CD4-positive, alpha-beta T cell treated with Interleukin-1 beta for 1 hour (primary cell): ENCODE measurements at regions not wholly inside any gene's neighbourhood (a gene's known extent, or its start where the extent isn't known, plus 50 kb on each side); places are given as distances from the start of the nearest gene placed in this dataset.
"Not testable (repeated sequence)": the region's sequence is repeated elsewhere in the genome, so short reads cannot be mapped to it uniquely, and the experiment has no call there.

Experiments used
- DNase-seq, 2 donors: peaks; one replicate each; pipeline ENCODE4 v3.0.0-alpha.2; 2020 to 2022

DNA sequence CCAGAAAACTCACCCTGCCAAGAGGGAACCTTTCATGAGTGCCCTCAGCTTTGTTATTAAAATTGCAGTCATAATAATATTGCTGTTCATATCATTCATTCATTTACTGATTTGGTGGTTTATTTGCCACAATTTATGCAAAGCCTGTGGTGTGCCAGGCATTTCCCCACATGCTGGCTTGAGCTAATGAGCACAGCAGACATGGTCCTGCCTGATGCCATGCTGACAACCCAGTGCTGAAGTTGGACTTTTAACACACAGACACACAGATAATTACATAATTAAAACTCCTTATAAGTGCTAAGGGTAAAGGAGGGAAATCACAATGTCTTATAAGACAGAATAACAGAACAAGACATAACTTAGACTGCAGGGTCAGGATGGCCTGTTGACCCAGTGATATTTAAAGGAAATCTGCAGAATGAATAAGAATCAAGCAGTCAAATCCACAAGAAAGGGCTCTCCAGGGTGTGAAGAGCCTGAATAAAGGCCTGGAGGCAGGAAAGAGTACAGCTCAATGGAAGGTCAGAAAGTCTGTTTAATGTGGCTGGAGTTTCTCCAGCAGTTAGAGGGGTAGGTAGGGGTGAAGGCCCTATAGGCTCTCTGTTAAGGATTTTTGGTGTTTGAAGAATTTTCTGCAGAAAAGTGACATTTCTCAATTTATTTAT lies 196.9 kb upstream of the CDH11 start:
- DNase-seq = no peak

DNA sequence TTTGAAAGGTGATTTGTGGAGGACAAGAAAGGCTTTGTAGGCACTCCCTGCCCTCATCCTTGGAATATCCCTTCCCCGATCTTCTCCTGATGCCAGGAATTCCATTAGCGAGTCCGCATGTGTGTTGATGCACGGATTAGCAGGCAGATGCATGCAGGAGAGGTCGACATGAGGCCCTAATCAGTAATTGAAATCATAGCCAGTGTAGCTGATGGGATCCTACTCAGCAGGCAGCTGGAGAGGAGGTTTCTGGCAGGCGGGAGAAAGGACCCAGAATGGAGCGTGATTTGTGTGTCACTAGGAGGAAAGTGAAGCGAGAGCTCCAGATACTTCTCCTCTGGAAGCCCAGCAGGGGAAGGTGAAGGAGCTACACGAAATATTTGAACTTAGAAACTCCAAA lies 196.3 kb upstream of the CDH11 start:
- DNase-seq = no peak

DNA sequence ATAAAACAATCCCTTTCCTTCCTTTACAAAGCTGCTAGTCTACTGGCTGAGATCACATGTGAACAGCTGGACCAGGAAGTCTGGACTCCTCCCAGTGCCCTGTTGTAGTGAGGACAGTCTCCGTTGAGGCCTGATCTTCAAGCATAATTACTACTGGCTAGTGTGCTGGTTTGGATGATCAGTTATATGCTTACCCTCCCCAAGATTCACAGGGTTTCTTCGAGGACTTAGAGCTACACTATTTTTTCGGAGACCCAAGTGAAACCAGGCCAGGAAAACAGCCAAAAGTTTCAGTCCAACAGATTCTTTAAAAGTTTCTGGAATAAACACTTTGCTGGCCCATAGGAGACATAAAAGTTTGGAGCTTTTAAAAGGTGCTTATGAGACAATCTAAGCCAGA lies 194.9 kb upstream of the CDH11 start:
- no peak for DNase-seq

DNA sequence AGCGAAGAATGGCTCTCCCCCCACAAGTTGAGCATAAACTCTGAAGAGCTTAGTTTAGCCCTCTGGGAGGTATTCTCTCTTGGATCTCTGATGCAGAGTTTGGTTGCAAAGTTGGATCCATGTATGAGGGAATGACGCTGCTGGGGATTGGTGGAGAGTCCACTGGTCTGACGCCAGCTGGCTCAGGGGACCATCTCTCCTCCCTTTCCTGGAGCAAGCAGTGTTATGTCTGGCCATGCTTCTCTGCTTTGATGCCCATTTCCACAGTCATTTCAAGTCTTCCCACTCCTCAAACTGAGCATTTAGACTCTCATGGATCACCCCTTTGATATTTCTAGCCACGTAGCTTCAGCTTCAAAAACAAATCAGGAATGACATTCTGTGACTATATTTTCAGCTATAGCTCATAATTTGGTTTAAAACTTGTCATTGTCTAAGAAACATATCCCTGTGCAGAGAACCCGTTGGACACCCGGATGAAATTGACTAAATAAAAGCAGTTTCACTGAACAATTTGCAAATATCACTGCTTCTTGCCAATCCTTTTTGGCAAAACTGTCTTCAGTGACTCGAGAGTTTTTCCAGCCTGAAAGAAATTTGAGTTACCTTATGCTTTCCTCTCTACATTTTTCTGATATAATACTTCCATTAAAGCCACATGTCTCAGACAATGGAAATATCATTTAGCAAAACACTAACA lies 193.4 kb upstream of the CDH11 start:
- no peak for DNase-seq

DNA sequence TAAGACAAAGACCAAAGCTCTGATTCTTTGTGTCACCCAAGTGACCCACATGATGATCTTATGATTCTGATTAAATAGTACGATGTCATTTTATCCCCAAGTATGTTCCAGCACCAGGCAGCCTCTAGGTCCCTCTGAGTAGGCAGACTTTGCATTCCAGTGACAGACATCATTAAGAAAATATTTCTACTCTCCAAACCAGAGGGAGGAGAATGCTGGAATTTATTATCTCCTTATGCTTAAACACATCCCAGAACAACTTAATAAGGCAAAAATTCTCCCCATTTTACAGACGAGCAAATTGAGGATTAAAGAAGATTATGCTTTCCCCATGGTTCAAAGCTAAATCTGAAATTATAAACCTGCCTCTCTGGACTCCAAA lies 192.8 kb upstream of the CDH11 start:
- no peak for DNase-seq

GRCh38 chr16:65313936-65314626 lies 192.2 kb upstream of the CDH11 start:
- no peak for DNase-seq

GRCh38 chr16:65312795-65313194 lies 190.9 kb upstream of the CDH11 start:
- DNase-seq = no peak

- DNase-seq = no peak
Measured at GRCh38 chr16:65312071-65312470, 190.2 kb upstream of the CDH11 start.

DNA sequence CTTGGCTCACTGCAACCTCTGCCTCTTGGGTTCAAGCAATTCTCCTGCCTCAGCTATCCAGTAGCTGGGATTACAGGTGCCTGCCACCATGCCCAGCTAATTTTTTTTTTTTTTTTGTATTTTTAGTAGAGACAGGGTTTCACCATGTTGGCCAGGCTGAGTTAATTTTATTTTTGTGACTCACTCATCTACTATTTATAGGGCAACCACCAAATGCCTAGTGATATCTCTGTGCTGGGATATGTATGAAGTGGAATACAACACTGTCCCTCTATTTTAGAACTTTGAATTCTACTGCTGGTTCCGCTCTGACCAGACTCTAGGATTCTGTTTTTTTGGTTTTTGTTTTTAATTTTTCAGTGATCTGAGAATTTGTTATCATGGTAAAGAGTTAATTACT lies 188.6 kb upstream of the CDH11 start:
- not testable (repeated sequence) for DNase-seq

DNA sequence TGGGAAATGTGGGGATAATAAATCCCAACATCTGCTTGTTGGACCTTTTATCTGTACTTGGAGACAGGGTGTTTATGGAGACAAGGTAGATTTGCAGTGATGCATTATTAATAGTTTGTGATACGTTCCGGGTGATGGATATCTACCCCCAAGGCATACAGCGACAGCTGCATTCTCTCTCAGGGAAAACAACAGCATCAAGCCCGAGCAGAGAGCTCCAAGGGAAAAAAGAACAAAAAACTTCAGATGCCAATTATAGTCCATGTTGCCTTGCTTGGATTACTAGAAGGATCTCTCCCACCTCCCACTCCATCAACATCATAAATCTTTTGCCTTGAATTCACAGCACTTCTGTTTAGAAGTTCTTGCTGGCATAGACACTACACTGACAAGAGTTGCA lies 187.5 kb upstream of the CDH11 start:
- DNase-seq = no peak

DNA sequence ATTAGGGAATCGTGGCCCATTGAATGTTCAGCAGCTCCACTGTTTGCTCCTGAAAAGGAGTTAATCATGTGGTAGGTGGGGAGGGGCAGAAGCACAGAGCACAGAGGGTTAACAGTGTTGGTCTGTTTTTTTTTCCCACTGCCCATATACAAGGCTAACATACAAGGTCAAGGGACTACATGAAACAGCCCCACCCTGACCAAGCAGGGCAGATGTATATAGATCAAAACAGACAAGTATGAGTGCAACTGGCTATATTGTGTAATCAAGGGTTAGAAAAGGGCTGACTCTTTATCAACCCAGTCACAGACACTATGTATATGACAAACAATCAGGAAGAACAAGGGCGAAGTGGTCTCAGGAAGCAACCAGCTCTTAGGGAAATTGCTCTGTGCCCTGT lies 186.6 kb upstream of the CDH11 start:
- DNase-seq = no peak

DNA sequence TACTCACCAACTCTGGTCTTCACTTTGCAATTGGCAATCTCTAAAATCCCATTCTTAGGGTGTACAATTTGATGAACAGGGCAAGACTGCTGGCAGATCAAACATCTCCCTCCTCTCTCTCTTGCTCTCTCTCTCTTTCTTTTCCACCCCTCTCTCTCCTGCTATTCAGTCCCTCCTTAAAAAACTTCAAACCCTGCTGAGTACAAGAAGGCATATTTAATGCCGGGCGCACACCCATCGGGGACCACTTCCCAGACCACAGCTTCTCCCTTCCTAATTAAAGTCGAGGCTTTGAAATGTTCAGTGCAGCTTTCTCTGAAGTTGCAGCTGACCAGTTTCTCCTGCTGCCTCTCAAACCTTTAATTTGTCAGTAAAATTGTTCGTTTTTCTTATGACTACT lies 185.4 kb upstream of the CDH11 start:
- DNase-seq = no peak

DNA sequence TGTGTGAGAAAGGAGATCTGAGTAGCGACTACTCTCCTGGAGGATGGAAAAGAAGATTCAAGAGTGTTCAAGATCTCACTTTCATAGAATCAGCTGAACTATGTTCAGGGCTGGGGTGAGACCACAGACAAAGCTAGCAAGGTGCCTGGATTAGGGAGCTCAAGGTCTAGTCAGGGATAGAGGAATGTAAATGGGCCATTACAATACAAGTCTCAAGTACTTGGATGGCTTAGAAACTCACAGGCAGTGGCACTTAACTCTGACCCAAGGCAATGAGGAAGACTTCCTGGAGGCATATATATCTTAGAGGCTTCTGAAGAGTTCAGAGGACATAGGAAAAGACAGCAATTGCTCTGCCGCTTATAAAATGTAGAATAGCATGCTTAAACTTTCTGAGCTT lies 184.9 kb upstream of the CDH11 start:
- DNase-seq = no peak

- DNase-seq = no peak
Measured at GRCh38 chr16:65306300-65306699, 184.4 kb upstream of the CDH11 start.

GRCh38 chr16:65305266-65305959 lies 183.6 kb upstream of the CDH11 start:
- no peak for DNase-seq

- DNase-seq = no peak
Measured at GRCh38 chr16:65301029-65301428, 179.2 kb upstream of the CDH11 start.

- DNase-seq = no peak
Measured at GRCh38 chr16:65297453-65297852, 175.6 kb upstream of the CDH11 start.

DNA sequence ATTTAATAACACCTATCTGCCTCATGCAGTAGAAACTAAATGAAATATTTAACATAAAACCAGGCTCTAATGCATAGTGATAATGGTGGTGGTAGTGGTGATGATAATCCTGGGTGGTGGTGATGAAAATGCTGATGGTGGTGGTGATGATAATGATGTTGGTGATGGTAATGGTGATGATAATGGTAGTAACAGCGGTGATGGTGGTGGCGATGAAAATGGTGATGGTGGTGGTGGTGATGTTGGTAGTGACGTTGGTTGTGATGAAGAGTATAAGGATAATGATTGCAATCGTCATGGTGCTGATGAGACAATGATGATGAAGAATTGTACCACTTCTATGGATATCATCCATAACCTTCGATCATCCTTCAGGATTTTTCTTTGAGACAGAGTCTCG lies 173.7 kb upstream of the CDH11 start:
- no peak for DNase-seq

DNA sequence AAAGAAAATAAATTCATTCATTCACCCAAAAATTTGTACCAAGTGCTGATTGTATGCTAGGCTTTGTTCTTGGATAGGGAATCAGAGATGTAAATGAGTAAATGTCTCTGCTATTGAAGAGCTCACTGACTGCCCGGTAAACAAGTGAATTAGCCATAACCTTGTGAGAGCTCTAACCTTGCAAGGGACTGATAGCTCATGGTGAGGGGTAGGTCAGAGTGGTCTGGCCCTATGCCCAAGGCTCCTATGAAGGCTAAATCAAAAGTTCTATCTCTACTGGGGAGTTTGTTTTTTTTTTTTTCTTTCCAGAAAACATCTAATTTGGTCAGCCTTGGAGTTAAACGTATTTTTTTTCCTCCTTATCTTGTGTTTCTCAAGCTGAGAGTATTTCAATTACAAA lies 172.8 kb upstream of the CDH11 start:
- no peak for DNase-seq

GRCh38 chr16:65294165-65294564 lies 172.3 kb upstream of the CDH11 start:
- no peak for DNase-seq

DNA sequence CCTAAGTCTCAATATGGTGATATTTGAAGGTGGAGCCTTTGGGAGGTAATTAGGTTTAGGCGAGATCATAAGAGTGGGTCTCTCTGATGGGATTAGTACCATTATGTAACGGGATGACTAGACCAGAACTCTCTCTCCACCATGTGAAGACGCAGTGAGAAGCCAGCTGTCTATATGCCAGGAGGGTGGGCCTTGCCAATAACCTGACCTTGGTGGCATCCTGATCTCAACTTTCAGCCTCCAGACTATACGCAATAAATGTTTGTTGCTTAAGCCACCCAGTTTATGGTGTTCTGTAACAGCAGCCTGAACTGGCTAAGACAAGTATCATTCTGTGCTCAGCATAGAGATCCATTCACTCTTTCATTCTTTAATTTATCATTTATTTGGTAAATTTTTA lies 167.2 kb upstream of the CDH11 start:
- DNase-seq = no peak

DNA sequence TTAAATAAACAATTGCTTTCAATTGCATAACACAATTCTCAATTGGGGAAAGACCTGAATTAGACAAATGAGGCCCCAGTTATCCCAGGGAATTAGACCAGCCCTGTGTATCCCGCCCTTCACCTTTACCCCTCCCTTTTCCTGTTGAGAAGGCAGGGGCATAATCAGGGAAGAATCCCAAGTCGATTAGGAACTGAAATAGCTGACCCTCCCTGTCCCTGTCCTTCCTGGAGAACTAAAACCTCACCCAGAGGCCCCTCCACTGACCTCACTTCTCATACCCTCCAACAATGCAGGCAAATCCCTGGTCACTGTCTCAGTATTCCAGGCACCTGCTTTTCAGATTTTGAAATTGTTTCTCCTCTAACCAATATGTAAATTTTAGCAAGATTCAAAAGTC lies 165.4 kb upstream of the CDH11 start:
- no peak for DNase-seq

DNA sequence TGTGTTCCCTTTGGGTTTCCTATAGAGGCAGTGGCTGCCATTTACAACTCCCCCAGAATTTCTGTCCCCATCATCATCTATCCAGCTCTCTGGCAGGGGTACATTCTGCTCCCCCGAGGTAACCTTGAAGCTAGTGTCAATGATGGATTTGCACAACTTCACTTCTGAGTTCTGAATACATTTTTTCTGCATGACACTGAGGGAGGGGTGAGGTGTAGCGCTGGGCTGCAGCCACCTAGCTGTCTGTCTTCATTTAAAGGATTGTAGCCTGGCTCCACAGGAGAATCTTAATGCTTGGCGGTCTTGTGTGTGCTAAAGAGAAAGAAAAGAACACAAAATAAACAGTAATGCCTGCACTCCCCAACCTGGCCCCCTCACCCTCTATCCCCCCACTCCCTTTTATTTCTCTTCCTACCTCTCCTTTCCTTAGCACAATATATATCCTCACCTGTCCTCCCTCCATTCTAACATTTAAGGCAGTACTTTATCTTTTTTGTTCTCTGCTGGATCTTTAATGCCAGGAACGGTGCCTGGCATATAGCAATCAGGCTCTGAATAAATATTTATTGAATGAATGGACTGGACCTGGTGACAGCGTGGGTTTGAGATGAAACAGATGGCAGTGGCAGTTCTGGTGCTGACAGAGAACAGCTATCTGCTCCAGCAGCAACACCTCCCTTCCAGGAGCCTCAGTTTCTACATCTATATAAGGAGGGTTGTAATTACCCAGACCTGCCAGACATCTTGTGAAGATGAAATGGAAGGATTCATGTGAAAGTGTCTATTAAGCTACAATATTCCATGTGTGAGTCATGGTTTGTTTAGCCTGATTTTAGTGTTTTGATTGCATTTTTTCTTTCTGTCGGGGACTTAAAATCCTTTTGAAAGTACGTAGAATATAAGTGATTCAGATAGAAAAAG lies 163.5 kb upstream of the CDH11 start:
- DNase-seq = no peak
